IPS-18c (cell line): ENCODE measurements at regions not wholly inside any gene's neighbourhood (a gene's known extent, or its start where the extent isn't known, plus 50 kb on each side); places are given as distances from the start of the nearest gene placed in this dataset.
"Not testable (repeated sequence)": the region's sequence is repeated elsewhere in the genome, so short reads cannot be mapped to it uniquely, and the experiment has no call there.

ENCODE experiments used
- H3K4me3 ChIP-seq: 2 replicates; pipeline ENCODE4 v1.7.0; 2013; ENCODE audit warnings: low read depth, mild to moderate bottlenecking, low read length, moderate library complexity; ENCODE audit not compliant: insufficient read depth
- H3K9me3 ChIP-seq: one replicate; pipeline ENCODE4 v1.6.1; 2013; ENCODE audit warnings: mild to moderate bottlenecking, low read length, moderate library complexity; ENCODE audit not compliant: control insufficient read depth, insufficient read depth

DNA sequence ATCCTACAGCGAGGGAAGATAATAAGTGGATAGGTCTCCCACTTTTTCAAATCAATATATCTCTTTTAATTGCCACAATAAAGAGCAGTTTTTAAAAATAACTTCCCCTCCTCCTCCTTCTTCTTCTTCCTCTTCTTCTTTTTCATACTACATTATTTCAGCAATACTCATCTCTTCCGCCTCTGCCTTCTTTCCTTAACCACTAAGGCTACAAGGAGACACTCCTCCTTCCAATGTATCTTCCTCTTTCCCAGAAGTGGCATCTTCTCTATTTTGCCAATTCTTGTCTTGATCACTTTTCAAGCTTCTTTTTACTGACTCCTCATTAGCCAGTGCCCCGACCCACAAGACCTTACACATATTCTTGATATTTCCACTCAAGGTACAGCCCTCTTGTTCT, 546.6 kb upstream of the CHAC2 start:
- H3K9me3 ChIP-seq, result peaks cover 5% of the 10 kb centered on the region
- H3K4me3 ChIP-seq, result no peak overlapping the region

DNA sequence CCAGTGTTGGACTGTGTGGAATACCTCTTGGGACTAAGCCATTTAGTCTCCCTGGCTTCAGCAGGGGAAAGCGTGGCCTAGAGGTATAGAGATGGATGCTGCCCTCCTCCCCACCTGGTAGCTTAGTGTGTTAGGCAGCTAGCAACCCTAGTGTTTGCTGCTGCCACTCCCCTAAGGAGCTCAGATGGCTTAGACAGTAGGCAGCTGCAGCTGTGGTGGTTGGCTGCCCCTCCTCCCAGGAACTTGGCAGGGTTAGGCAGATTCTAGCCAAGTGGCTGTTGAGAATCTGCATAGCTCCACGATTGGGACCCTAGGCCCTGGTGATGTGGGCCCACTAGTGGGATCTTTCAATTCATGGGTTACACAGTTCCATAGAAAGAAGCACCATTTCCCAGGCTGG, 550.4 kb upstream of the CHAC2 start:
- peaks cover 8% of the 10 kb centered on the region for H3K9me3 ChIP-seq
- H3K4me3 ChIP-seq, result no peak overlapping the region; the same call in 1 of the 2 replicates

DNA sequence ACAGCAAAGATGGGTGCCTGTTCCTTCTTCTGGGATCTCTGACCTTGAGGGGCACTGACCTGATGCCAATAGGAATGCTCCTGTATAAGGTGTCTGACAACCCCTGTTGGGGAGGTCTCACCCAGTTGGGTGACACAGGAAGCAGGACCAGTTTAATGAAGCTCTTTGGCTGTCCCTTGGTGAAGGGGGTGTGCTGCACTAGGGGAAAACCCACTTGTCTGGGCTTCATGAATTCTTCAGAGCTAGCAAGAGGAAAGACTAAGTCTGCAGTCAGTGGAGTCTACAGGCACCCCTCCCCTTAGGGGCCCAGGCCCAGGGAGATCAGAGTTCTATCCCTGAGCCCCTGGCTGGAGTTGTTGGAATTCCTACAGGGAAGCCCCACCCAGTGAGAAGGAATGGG, 550.8 kb upstream of the CHAC2 start:
- peaks cover 8% of the 10 kb centered on the region for H3K9me3 ChIP-seq
- no peak overlapping the region for H3K4me3 ChIP-seq

DNA sequence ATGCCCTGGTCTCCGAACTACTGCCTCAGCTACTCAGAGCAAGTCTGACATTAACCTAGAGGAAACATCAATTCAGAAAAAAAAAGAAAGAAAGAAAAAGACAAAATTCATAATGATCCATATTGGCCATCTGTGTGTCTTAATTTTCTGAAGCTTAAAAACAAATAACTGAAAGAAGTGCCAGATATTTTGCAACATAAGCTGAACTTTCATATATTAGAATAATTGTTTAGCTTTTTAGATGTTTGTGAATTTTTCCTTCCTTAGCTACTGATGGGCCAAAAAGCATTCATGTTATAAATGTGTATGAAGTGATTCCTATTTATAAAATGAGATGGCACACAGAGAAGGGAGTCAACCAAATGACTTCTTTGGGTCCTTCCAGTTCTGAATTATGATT, 555.0 kb upstream of the CHAC2 start:
- H3K9me3 ChIP-seq, result peaks cover 8% of the 10 kb centered on the region

DNA sequence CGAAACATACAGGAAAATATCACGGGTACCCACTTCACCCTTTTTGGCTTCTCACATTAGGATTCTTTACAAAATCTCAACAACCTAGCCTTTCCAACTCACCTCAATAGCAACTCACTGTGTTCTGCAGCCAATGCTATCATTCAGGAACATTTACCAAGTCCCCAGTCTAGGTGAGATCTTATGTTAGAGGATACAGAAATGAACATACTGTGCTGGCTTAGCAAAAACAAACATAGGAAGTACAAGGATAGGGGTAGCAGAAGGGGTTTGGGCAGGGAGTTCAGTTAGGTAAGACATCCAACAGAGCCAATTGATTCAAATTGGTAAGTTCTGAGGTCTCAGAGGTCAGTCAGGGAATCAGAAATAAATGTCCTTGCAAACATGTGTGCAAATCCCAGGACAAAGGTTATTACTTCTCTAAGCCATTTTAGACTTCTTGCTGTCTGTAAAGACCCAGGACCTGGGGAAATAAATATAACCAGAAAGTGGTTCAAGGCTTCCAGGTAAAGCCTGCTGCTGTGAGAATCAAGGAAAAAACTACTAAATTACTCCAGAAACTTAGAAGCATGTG, 556.3 kb upstream of the CHAC2 start:
- Histone ChIP-seq H3K4me3 (no peak overlapping the region), H3K9me3 (peaks cover 2% of the 10 kb centered on the region)

More for the DNA sequence above, 555.0 kb upstream of the CHAC2 start:
- no peak overlapping the region for H3K4me3 ChIP-seq

DNA sequence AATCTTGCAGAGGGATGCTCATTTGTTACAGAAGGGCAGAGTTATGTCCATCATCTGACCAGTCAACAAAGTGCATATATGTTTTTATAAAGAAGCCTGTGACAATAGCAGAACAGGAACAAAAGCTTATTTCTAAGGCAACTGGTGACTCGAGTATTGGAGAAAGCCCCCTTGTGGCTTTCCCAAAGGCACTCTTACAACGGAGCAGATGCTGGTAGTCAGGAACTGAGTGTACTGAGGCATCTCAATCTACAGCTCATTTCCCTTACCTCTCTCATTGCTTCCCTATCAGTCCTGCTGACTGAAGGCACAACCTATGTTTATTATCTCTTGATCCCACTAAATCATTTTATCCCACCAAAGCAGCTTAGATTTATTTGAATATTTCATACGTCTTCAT, 557.1 kb upstream of the CHAC2 start:
- Histone ChIP-seq H3K9me3 (peaks cover 2% of the 10 kb centered on the region), H3K4me3 (no peak overlapping the region)

DNA sequence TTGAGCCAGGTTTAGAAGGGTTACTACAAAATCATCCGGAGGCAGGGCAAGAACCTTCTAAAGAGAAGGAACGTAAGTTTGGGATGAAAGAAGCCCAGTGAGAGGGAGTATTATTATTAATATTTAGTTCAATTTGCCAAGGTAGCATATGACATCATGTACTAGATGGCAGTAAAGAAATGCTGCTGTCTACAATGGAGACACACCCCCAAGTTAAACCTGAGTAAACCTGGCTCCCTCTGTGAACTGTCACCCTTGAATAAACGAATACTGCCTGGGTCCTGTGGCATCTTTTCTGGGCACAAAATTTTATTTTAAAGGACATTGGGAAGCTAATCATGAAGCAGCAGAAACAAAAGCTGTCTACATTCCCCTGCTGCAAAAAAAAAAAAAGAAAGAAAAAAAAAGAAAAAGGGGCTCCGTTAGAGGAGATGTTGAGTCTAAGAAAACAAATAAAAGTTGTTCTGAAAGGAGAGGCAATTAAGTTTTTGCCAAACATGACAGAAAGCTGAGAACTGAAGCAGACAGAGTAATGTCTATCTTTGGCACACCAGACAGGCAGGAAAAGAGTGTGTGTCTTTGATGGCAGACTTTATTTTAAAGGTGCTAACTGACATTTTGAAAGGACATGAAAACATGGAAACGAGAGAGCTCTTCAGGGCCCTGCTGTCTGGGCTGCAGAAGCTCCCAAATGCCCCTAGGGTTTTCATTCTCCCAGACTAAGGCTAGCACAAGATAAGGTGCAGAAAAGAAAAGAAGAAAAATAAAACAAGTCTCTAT, 557.7 kb upstream of the CHAC2 start:
- Histone ChIP-seq H3K4me3 (no peak overlapping the region), H3K9me3 (peaks cover 2% of the 10 kb centered on the region)

DNA sequence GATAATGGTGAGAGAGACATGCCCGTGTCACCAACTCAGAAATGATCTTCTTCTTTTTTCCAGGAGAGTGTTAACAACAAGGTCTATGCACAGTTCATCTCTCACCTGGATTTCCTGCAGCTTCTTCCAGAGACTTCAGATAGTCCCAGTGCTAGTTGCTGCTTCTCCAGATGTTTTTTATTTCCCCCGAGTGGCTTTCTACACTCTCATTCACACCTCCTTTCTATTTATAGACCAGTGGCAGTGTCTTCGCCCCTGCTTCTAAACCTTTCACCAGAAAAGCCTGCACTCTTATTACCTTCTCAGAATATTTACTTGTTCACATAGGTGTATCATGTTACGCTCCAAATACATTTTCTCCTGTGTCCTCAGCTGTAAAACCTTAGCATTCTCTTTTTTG, 558.8 kb upstream of the CHAC2 start:
- H3K4me3 ChIP-seq, result no peak overlapping the region
- H3K9me3 ChIP-seq, result no peaks in the 10 kb centered on the region

DNA sequence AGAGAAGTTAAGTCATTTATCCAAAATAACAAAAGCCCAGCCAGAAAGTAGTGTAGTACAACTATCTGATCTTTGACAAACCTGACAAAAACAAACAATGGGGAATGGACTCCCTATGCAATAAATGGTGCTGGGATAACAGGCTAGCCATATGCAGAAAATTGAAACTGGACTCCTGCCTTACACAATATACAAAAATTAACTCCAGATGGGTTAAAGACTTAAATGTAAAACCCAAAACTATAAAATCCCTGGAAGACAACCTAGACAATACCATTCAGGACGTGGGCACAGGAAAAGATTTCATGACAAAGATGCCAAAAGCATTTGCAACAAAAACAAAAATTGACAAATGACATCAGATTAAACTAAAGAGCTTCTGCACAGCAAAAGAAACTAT, 561.4 kb upstream of the CHAC2 start:
- not testable (repeated sequence) for H3K4me3 ChIP-seq, H3K9me3 ChIP-seq

DNA sequence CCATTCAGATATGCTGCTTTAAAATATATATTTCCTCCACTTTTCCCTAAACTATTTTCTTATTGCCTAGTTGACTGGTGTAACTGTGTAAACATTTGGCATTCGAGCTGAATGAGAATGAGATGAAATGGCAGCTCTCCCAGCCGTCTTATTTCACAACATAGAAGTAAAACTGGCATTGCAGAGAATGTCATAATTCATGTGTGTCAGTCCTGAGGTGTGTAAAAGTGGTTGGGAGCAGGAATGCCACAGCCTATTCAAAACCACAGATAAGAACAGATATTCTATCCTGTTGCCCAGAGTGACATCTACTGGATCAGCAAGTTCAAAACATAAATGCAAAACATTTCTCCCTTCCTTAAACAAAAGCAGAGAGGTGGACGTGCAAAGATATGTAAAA, 565.5 kb upstream of the CHAC2 start:
- no peak overlapping the region for H3K4me3 ChIP-seq
- no peaks in the 10 kb centered on the region for H3K9me3 ChIP-seq

DNA sequence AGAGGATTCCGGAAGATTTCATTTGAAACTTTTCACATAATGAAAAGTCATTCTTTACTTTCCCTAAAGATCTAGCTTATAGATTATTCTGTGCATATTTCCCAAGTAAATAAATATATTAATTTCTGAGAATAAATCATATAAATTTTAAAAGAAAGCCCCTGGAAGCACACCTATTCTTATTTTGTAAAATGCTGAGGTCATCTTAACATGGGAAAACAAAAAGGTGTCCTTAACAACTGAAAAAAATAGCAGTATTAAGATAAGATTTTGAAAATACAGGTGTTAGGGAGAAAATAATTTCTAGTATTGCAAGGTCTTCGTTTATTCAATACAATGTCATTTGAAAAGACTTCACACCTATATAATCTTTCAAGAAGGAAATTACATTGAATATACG, 567.5 kb upstream of the CHAC2 start:
- Histone ChIP-seq H3K4me3 (no peak overlapping the region), H3K9me3 (no peaks in the 10 kb centered on the region)

DNA sequence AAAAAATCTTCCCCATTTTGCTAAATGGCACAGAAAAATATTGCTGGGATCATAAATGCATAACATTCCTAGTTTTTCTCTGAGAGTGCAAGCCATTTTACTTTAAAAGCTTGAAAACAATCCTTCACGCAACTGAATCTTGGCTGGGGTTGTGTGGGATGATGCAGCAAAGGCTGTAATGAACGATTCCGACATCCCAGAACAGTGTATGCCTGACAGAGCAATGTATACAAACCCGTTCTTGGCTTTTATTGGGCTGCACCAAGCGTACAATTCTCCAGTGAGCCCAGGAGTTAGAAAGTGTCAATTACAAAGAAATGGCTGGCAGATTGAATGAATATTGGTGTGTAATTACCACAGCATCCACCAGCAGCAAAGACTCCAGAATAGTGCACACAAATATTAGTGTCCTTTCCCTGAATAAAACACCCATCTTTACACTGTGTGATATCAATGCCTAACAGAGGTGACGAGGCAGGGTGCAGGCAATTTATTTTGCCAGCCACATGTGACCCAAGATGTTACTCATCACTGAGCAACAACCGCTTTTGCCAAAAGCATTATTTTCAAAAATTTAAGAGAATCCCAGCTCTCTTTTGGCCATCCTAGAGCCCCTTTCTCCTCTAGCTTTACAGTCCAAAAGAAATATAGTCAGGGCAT, 578.6 kb upstream of the CHAC2 start:
- H3K9me3 ChIP-seq, result no peaks in the 10 kb centered on the region
- no peak overlapping the region for H3K4me3 ChIP-seq

DNA sequence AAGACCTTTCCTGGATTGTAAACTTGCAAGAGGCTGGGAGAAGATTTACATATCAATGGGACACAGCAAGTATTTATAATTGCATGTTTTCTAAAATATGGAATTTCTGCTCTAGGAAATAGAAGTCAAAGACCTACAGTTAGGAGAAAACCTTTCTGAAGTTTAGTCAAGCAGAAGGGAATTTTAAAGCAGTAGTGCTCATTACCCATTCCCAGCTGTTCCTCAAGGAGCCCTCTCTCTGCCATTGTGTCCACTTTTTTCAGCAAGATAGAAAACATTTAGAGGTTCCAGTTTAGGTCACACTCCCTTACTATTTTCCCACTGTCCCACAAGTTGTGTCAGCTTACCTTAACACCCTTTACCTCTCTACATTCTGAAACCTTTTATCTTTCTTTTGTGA, 584.0 kb upstream of the CHAC2 start:
- no peaks in the 10 kb centered on the region for H3K9me3 ChIP-seq
- no peak overlapping the region for H3K4me3 ChIP-seq

DNA sequence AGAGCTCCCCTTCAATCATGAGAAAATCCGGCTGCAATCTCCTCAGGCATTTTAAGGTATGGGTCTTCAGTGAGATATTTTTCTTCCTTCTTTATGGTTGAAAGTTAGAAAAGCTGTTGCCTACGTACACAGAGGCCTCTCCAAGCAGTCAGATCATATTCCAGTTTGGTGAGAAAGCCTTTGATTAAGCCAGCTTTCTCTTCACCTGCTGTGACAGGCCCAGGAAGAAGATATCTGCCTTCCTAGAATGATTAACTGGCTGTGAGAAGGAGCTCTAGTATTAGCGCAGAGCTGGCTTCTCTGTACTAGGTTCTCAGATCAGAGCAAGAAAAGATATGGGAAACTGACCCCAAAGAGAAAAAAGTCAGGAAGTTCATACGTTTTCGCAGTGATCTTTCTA, 585.0 kb upstream of the CHAC2 start:
- H3K4me3 ChIP-seq, result no peak overlapping the region
- no peaks in the 10 kb centered on the region for H3K9me3 ChIP-seq

DNA sequence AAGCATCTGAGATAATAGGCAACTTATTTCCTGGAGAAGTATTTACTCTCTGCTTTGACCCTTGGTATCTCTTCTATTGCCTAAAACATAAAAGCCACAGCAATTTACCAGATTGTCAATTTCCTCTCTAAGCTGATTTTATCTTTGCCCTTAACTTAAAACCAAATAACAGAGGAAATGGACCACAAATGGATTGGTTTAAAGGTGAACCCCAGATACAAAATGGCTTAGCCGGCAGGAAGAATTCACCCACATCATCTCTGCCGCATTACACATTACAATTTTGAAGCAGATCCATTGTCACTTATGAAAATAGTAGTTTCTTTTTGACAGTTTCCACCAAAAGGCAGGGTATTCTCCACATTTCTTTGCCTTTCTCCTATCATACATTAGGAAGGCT, 585.8 kb upstream of the CHAC2 start:
- Histone ChIP-seq H3K4me3 (no peak overlapping the region), H3K9me3 (no peaks in the 10 kb centered on the region)

DNA sequence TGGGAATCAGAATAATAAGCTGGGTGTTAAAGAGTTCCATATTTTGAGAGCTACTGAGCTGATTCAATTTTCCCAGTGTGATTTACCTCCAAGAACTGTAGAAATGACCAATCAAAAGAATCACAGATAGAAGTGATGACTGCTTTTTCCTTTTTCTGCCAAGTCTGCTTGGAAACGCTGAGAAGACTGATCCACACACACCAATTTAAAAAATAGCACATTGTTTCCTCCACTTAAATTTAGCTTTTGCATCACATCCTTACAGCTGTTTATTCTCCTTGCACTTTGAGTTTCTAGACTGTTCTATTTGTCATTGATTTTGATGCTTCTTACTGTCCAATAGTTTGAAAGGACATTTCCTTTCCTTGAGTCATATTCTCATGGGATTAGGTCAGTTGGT, 590.3 kb upstream of the CHAC2 start:
- Histone ChIP-seq H3K9me3 (no peaks in the 10 kb centered on the region), H3K4me3 (no peak overlapping the region)

DNA sequence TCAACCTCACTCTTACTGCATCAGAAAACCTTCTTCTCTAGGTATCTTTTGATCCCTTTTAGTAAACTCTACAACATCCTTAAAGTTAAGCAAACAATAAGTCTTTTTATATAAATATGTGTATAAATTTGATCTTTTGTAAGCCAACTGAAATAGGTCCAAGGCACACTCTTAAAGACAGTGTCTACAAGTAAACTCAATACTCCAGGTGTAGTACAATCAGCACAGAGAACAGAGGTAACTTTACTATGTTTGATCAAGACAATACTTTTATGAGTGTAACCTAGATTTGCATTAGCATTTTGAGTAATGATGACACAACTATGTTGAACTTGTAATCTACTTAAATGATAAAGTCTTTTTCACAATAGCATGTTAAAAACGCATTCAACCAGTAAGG, 593.1 kb upstream of the CHAC2 start:
- H3K9me3 ChIP-seq, result no peaks in the 10 kb centered on the region

DNA sequence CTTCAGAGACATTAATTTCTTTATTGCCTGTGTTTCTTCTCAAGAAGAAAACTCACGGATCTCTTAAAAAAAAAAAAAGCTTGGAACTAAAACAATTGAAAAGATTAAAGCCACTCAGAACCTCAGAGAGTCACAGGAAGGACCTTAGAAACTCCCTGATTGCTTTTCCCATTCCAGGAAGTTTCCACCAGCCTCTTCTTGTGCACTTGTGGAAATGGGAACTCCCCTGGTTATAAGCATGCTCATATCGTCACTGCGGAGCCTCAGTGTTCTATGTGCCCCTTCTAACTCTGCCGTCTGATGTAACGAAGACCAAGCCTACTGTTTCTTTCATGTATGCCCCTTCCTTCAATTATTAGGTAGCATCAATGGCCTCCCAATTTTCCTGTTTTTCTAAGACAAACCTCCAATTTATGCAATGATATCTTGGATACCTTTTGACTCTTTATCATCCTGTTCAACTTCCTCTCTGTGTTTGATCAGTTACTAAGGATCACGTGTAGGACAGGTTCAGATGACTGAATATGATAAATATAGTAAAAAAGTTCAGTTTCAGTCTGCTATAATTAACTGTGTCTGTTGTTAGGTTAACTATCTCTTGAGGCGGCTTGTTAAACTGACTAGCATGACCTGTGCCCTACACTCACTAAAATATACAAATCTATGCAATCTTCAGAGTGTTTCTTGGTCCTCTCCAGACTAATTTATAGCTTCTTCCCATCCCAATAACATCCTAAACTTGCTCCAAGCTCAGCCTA, 593.7 kb upstream of the CHAC2 start:
- no peak overlapping the region for H3K4me3 ChIP-seq
- H3K9me3 ChIP-seq, result no peaks in the 10 kb centered on the region

More for the DNA sequence above, 593.1 kb upstream of the CHAC2 start:
- H3K4me3 ChIP-seq, result no peak overlapping the region
